Mesothelial cell of epicardium (in vitro differentiated cells): ENCODE measurements at regions not wholly inside any gene's neighbourhood (a gene's known extent, or its start where the extent isn't known, plus 50 kb on each side); places are given as distances from the start of the nearest gene placed in this dataset.

ENCODE experiments used
- DNase-seq, 2 experiments: peaks; one replicate each; pipeline ENCODE4 v3.0.0; 2021; ENCODE audit warnings: low spot score in 2 of 2; ENCODE audit not compliant: unreplicated experiment in 2 of 2
- H3K27ac Mint-ChIP-seq: 2 replicates; pipeline ENCODE4 v1.8.0; 2021; ENCODE audit warnings: mixed read lengths
- H3K27me3 Mint-ChIP-seq: 2 replicates; pipeline ENCODE4 v1.8.0; 2021; ENCODE audit warnings: low read depth, mixed read lengths
- H3K36me3 Mint-ChIP-seq: 2 replicates; pipeline ENCODE4 v1.8.0; 2021; ENCODE audit warnings: mixed read lengths
- H3K4me1 Mint-ChIP-seq: 2 replicates; pipeline ENCODE4 v1.8.0; 2021; ENCODE audit warnings: mixed read lengths
- H3K4me3 Mint-ChIP-seq: 2 replicates; pipeline ENCODE4 v1.8.0; 2021; ENCODE audit warnings: mild to moderate bottlenecking, moderate library complexity, mixed read lengths
- H3K9me3 Mint-ChIP-seq: 2 replicates; pipeline ENCODE4 v1.8.0; 2021; ENCODE audit warnings: mixed read lengths
- CTCF ChIP-seq: fragments of 200-600 bp; sonication (generic); IDR thresholded peaks from one replicate; pipeline ENCODE4 v1.5.0; 2021; ENCODE audit warnings: antibody characterized with exemption; ENCODE audit not compliant: unreplicated experiment

GRCh38 chr4:179076865-179077264 is 1634.6 kb upstream of the AGA start:
- no peak for DNase-seq
- peaks cover 4% of the 10 kb centered on the region for H3K9me3 Mint-ChIP-seq
- TF ChIP-seq CTCF = no peak
- no peak overlapping the region for H3K4me3 Mint-ChIP-seq
- no peaks in the 10 kb centered on the region for H3K36me3 Mint-ChIP-seq
- no peaks in the 10 kb centered on the region for H3K27me3 Mint-ChIP-seq
- H3K4me1 Mint-ChIP-seq = no peaks in the 10 kb centered on the region
- H3K27ac Mint-ChIP-seq = no peak overlapping the region

- Mint-ChIP-seq H3K4me3 (no peak overlapping the region), H3K36me3 (no peaks in the 10 kb centered on the region), H3K27me3 (peaks cover 1% of the 10 kb centered on the region), H3K9me3 (no peaks in the 10 kb centered on the region), H3K4me1 (no peaks in the 10 kb centered on the region), H3K27ac (no peak overlapping the region)
- DNase-seq = peak; percentile 40 to 66
- TF ChIP-seq CTCF = no peak
These were observed 1653.5 kb upstream of the AGA start for GRCh38 chr4:179095585-179096221.

- H3K27me3 Mint-ChIP-seq = no peaks in the 10 kb centered on the region
- no peaks in the 10 kb centered on the region for H3K36me3 Mint-ChIP-seq
- TF ChIP-seq CTCF = no peak
- H3K27ac Mint-ChIP-seq = no peak overlapping the region
- peak; percentile 43 to 67 for DNase-seq
- H3K4me3 Mint-ChIP-seq = no peak overlapping the region
- no peaks in the 10 kb centered on the region for H3K4me1 Mint-ChIP-seq
- H3K9me3 Mint-ChIP-seq = no peaks in the 10 kb centered on the region
These were observed 1655.5 kb upstream of the AGA start for GRCh38 chr4:179097741-179098140.

- Mint-ChIP-seq H3K36me3 (no peaks in the 10 kb centered on the region), H3K4me3 (no peak overlapping the region), H3K27ac (no peak overlapping the region), H3K9me3 (no peaks in the 10 kb centered on the region), H3K27me3 (no peaks in the 10 kb centered on the region), H3K4me1 (no peaks in the 10 kb centered on the region)
- no peak for DNase-seq
- no peak for TF ChIP-seq CTCF
These were observed 1668.1 kb upstream of the AGA start for GRCh38 chr4:179110356-179110755.

- Mint-ChIP-seq H3K27ac (no peak overlapping the region), H3K4me1 (no peaks in the 10 kb centered on the region), H3K4me3 (no peak overlapping the region), H3K27me3 (no peaks in the 10 kb centered on the region), H3K36me3 (no peaks in the 10 kb centered on the region), H3K9me3 (no peaks in the 10 kb centered on the region)
- no peak for TF ChIP-seq CTCF
- no peak for DNase-seq
These were observed 1668.6 kb upstream of the AGA start for GRCh38 chr4:179110816-179111215.
